ENCODE measurements at regions not wholly inside any gene's neighbourhood (a gene's known extent, or its start where the extent isn't known, plus 50 kb on each side); places are given as distances from the start of the nearest gene placed in this dataset.
A peak's percentile ranks its signal among the peaks of the same experiment; 100 is the strongest.
"Not testable (repeated sequence)": the region's sequence is repeated elsewhere in the genome, so short reads cannot be mapped to it uniquely, and the experiment has no call there.

DNA sequence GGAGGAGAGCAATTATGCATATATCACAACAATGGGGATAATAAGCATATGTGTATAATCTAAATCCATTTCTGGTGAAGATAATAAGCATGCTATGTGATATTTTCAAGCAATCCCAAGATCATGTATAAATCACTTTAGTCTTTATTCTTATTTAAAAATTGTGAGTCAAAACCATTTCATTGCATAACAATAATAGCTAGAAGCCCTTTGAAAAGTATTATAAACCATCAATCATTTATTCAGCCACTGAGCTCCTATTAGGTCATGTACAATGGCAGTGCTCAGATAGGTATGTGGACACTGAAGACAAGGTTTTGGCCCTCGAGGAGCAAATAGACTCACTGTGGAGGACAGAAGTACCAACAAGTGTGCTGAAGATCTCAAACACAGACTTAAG is 113.1 kb downstream of the CDCA7 start:
- DNase-seq (ENCODE audit: low spot score) = no peak

DNA sequence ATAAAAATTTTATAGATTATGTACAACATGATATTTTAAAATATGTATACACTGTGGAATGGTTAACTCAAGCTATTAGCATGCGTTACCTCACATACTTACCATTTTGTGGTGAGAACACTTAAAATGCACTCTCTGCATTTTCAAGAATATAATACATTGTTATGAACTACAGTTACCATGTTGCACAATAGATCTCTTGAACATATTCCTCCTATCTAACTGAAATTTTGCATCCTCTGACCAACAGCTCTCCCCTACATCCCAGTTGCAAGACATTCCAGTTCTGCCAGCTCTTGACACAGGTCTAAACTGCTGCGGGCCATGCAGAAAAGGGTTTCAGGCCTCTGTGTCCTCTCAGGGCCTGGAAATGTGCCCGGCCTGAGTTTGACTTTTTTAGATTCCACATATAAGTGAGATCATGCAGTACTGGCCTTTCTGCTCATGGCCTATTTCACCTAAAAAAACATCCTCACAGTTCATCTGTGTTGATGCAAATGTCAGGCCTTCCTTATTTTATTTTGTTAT is 113.7 kb downstream of the CDCA7 start:
- DNase-seq (ENCODE audit: low spot score) = no peak

DNA sequence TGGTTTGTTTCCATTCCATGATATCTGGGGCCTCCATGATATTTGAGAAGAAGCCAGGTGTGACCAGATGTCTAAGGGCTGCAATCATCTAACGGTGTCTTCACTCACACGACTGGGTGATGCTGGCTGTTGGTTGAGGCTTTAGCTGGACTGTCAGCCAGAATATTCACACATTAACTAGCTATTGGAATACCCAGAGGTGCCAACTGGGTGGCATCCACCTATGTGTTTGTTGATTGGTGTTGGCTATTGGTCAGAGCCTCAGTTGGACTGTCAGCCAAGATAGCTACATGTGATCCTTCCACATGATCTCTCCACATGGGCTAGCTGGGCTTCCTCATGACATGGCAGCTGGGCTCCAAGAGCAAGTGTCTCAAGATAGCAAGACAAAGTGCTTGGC is 117.4 kb downstream of the CDCA7 start:
- no peak for DNase-seq (ENCODE audit: low spot score)

DNA sequence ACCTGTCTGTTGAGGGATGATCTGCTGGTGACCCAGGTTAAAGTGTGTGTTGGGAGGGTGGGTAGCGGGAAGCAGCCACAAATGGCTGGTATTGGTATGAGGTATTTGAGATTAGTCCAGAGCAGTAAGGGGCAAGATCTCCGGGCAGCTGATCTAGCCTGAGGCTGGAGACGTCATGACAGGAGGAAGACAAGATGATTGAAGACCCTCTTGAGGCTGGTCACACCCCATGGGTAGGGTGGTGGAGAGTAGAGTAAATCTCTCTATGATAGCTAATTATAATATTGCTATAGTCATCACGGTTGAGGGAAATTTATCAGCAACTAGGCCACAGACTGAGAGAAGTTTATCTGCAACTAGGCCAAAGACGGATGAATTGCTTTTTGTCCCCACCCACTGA is 128.5 kb downstream of the CDCA7 start:
- DNase-seq (ENCODE audit: low spot score) = no peak

DNA sequence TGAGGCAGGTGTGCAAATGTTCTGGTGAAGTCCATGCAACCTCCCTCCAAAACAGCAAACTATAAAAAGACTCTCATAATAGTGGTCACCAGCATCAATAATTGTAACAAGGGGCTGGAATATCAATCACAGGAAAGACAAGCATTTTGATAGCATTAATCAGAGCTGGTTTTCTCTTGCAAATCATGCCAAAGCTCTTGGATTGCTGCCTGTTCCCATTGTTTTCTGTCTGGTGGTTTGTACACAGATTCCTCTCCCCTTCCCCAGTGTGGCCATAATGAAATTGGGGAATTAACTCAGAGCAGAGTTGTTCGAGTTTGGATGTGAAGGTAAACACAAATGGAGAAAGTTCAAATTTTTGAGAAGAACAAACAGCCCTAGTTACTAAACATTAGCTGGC is 134.2 kb downstream of the CDCA7 start:
- DNase-seq (ENCODE audit: low spot score) = no peak

DNA sequence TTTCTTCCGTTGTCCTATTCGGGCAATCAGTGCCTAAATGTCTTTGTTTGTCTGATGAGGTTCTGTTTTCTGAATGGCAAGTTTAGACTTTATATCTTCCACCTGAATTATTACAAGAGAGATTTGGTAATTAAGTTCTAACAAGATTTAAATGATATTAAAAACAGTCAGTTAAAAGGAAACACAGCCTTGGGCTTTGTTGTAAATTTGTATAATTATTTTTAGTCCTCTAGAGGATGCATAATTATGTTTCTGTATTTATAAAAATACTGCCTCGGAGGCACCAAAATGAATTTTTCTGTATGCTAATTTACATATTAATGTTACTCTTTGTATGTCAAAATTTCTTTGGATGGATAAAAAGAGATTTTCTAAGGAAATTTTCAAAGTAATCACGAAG is 136.7 kb downstream of the CDCA7 start:
- no peak for DNase-seq (ENCODE audit: low spot score)

DNA sequence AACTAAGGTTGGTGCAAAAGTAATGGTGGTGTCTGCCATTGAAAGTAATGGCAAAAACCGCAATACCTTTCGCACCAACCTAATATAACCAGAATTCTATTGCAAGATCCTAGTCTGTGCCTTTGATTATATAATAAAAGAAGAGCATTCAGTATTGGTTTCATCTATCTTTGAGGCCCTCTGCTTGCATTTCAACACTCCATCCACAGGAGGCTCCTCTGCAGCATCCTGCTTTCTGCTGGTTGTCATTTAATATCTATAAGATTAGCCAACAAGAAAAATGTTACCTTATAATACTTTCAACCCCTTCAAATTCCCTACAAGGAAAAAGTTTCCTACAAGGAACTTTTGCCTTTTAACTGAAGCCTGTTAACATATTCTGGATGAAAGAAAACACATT is 139.2 kb downstream of the CDCA7 start:
- no peak for DNase-seq (ENCODE audit: low spot score)

DNA sequence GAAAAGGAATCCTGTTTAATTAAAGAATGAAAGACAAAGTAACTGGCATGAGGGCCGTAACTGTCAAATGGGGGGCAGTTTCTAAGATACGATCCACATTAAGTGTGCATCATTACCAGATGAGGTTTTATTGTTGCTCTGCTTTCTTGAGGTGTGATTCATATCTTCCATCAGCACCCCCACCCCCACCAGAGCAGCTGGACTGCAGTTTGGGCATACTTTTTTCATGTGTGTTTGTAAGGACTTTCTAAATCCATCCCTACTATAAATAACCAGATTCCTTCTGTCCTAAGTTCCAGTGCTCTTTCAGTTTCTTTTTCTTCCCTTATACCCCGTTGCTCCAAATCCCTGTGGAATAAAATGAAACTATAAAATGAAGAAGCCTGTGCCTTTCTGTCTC is 142.1 kb downstream of the CDCA7 start:
- no peak for DNase-seq (ENCODE audit: low spot score)

DNA sequence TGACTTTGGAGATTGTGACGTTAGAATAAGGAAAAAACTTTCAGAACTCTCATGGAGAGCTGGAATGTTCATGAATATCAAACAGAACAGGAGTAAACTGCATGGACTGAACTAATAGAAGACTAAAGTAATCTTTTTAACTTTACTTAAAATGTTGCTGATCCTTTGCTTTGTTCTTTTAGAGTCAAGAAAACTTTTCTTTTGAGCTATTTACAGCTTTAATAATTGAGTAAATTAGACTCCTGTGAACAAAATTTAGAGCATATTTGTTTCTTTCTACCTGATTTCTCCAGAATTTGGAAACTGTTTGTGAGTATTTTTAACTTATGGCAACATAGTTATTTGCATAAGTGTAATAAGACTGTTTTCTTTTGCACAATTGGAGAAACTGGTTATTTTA is 146.3 kb downstream of the CDCA7 start:
- no peak for DNase-seq (ENCODE audit: low spot score)

DNA sequence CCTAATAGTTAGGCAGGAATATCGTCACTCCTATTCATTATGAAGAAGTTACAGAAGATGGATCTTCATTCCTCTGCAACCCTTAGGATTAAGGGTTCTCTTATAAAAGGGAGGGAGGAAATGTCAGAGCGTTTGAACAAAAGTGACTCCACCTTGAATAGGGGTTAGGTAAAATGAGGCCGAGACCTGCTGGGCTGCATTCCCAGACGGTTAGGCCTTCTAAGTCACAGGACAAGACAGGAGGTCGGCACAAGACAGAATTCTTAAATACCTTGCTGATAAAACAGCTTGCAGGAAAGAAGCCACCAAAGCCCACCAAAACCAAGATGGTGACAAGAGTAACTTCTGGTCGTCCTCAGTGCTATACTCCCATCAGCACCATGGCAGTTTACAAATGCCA is 147.6 kb downstream of the CDCA7 start:
- no peak for DNase-seq (ENCODE audit: low spot score)

DNA sequence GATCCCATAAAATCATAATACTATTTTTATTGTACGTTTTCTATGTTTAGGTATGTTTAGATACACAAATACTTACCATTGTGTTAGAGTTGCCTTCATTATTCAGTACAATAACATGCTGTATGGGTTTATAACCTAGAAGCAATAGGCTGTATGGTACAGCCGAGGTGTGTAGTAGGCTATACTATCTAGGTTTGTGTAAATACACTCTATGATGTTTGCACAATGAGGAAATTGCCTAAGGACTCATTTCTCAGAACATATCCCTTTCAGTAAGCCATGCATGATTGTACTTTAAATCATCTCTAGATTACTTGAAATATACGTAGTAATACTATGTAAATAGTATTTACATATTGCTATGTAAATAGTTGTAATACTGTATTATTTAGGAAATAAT is 156.7 kb downstream of the CDCA7 start:
- no peak for DNase-seq (ENCODE audit: low spot score)

DNA sequence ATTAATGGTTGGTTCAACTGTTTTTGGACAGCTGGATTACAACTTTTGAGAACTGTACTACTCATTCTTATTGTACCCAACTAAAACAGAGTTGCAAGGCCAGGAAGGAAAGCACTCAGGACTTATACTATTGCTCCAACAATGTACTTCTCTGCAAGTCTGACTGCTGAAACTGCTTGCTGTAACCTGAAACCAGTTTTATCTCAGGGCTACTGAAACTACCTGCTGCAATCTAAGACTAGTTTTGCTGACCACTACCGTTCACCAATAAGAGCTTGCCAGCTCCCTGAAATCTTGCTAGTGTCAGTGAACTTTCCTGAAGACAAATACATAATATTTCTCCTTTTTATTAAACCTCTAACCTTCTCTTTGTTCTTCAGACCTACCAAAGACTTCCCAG is 157.3 kb downstream of the CDCA7 start:
- DNase-seq (ENCODE audit: low spot score) = no peak

DNA sequence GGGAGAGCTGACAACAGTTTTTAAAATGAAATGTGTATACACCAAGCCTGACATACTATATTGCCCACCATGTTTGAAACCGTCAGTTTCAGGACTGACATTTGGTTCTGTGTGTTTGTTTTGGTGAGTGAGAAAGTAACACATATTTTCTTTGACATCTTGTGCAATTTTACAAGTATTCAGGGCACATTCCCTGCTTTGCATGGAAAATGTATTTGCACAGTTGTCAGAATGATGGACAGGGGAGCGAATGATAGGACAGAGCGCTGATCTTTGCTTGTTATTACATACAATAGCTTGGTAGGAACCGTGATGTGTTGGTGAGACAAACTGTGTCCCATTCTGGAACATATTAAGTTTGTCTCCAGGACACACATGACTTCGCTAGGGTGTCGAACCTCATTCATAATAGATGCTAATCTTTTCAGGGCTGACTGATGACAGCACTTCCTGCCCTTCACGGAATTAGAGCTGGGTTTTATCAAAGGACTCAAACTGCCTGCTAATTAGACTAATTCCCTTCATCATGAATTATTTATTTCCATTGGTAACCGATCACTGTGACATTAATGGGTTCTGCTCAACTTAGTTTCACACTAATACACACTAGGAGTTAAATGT is 158.5 kb downstream of the CDCA7 start:
- no peak for DNase-seq (ENCODE audit: low spot score)

DNA sequence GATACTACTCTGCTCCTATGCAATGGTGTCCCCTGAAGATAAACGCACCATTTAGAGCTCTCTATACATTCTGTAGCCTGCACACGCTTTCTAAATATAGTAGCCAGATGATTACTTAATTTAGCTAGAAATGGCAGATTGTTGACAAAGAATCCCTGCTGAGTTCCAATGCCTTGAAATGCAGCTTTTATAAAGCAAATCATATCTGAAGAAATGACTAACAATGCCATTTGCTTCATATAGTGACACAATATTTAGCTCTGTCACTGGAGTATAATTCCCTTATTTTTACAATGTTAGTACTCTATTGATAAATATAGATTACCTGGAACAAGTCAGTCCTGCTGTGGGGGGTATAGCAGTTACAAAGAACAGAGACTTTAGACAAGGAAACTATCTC is 166.2 kb downstream of the CDCA7 start:
- DNase-seq (ENCODE audit: low spot score) = no peak

DNA sequence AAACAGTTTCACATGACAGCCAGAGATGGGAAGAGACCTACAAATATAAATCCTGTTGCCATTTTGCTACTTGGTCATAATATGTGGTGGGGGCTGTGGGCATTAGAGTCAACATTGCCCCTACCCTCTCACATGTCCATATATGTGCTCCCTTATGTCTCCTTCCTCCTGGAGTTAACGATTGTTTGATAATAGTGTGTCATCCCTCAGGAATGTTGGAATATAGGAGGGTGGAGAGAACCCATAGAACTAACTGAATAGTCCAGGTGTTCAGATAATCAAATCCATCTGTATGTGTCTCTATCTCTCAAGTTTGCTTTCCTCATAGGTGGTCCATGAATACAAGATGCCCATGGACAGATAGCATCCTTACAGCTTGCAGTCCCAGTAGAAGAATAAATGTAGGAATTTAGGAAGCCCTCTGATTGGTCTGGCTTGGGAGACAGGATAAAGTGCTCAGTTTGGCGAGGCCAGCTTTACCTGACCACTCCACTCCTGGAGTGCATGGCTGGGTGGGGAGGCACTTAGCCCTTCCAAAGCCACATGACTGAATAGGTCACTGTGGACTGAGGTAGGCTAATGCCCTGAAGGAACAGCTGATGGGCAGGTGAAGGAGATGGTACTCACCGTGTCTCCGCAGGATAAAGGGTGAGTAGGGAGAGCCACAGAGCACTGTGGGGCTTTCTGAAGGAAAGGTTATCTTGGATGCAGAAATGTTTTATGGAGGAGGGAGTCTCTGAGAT is 166.9 kb downstream of the CDCA7 start:
- DNase-seq (ENCODE audit: low spot score) = peak; percentile 18

DNA sequence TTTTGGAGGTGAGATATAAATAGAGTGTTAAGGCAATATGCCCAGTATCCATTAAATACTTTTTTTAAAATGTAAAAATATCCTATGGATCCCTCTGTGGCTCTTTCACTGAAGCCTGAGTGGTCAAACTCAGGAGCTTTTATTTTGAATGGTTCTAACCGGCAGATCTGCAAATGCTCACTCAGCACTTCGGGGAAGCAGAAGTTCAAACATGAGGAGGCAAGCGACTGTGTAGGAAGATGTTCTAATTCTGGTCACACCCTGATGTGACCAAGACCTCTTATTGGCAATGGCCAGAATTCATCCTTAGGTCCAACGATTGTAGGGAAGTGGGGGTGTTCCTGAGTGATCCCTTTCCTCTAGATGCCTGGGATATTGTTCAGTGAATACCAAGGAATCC is 168.8 kb downstream of the CDCA7 start:
- DNase-seq (ENCODE audit: low spot score) = no peak

DNA sequence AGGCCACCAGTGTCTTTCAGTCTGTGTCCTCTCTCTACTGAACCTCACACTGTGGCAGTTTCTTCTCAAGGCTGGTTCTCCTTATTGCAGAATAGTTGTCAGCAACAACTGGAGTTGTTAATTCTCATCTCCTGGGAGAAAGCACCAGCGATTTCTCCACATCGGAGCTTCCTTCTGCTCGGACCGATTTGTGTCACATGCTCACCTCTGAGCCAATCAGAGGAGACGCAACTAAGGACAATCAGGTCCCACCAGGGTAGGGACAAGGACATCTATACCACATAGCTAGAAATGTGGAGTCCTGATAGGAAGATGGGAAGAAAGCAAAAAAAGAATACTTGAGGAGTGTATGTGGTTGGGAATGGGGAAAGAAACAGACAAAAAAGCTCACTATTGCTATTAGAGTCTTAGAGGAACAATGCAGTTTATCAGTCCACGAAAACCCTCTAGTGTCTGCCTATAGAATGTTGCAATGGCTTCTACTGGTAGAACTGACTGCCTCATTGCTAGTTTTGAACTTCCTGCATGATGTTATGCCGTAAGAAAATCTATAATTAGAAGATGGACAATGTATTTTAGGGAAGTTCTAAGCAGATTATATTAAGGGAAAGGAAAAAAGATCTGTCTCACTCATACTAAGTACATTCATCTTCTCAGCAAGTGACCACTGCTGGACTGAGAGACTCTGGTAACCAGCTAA is 169.7 kb downstream of the CDCA7 start:
- DNase-seq (ENCODE audit: low spot score) = no peak

DNA sequence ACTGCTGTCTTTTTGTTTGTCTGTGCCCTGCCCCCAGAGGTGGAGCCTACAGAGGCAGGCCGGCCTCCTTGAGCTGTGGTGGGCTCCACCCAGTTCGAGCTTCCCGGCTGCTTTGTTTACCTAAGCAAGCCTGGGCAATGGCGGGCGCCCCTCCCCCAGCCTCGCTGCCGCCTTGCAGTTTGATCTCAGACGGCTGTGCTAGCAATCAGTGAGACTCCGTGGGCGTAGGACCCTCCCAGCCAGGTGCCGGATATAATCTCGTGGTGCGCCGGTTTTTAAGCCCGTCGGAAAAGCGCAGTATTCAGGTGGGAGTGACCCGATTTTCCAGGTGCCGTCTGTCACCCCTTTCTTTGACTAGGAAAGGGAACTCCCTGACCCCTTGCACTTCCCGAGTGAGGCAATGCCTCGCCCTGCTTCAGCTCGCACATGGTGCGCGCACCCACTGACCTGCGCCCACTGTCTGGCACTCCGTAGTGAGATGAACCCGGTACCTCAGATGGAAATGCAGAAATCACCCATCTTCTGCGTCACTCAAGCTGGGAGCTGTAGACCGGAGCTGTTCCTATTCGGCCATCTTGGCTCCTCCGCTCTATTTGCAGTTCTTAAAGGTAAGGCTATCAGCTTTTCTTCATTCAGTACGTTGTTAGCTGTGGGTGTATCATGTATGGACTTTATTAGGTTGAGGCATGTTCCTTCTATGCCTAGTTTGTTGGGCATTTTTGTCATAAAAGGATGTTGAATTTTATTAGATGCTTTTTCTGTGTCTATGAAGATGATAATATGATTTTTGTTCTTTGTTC is 178.3 kb downstream of the CDCA7 start:
- DNase-seq (ENCODE audit: low spot score) = not testable (repeated sequence)

DNA sequence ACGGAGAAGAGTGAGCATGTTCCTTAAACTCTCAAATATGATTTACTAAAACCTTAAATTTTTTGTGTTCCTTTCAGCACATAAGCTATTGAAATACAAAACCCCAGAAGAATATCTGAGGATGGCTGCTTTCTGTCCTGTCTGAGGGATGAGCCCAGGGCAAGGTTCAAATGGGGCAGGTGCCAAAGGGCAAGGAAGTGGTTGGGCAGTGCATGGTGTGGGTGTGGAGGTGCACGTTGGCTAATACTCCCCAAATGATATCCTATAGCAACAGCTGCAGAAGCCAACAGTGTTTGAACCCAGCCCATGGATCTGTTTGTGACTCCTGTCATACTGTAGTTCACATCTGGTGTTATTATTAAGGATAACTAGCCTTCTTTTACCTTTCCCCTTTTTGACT is 183.0 kb downstream of the CDCA7 start:
- no peak for DNase-seq (ENCODE audit: low spot score)

DNA sequence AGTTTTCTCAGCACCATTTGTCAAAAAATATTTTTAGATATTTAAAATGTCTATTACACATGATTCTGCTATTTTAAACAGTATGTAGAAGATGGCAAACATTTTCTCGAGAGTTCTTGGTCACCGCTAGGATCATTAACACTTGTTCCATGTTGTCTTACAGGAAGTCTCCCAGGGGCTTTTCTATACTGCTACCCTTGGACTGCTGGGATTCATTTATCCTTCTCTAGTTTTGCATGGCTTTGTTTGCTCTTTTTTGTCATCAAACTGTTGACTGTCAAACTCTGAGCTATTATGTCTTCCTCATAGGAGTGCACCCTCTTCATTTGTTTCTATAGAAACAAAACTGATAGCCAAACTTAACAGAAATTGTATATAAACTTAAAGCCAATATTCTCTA is 184.9 kb downstream of the CDCA7 start:
- DNase-seq (ENCODE audit: low spot score) = no peak

DNA sequence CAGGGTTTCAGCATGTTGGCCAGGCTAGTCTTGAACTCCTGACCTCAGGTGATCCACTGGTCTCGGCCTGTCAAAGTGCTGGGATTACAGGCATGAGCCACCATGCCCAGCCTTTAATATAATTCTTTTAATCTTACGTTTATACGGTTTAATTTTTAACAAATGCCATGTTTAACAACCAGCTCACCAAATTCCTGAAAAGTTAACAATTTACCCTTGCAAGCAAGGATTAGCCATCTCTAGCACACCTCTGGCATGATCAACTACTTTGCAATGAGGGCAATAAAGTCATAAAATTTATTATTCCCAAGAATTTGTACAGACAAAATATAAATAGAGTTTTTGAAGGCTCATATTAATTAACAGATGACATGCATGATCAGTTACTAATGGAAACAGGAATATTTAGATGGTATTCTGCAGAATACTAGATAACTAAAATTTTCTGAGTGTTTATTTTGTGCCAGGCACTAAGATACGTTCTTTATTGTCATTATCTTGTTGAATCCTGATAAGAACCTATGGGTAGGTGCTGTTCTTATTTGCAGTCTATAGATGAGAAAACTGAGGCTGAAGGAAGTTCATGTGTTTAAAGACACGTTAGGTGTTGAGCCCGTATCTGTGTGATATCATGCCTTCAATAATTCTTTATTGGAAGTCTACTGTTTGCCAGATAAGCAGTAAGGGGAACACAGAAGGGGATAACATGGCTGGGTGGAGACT is 190.1 kb downstream of the CDCA7 start:
- peak; percentile 88 for DNase-seq (ENCODE audit: low spot score)

DNA sequence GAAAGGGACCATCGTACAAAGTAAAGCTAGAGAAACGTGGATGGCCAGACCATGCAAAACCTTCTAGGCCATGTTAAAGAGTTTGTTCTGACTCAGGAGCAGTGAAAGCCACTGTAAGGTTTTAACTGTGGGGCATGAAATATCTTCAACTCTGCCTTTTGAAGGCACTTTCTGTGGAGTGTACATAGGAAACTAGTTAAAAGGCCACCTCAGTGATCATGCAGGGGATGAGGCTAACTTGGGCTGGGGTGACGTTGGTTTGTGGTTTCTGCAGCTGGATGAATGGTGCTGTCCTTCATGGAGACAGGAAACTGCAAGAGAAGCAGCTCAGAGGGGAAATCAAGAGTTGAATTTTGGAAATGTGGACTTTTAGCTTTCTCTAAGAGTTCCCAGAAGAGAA is 190.7 kb downstream of the CDCA7 start:
- DNase-seq (ENCODE audit: low spot score) = peak; percentile 52

Measured in LoVo (cell line).